ENCODE measurements at regions not wholly inside any gene's neighbourhood (a gene's known extent, or its start where the extent isn't known, plus 50 kb on each side); places are given as distances from the start of the nearest gene placed in this dataset.

- H3K9me3 ChIP-seq (ENCODE audit: low read length), result no peaks in the 10 kb centered on the region
Observed at GRCh38 chr7:144960763-144961162, 124.9 kb upstream of the TPK1 start.

GRCh38 chr7:144957998-144958397, 122.1 kb upstream of the TPK1 start:
- Histone ChIP-seq H3K36me3 (ENCODE audit: insufficient read depth, low read length) (no peaks in the 10 kb centered on the region), H3K4me3 (ENCODE audit: low read length) (no peak overlapping the region), H3K9me3 (ENCODE audit: low read length) (no peaks in the 10 kb centered on the region), H3K4me1 (ENCODE audit: insufficient read depth, low read length) (no peaks in the 10 kb centered on the region), H2AFZ (ENCODE audit: low read depth, low read length) (no peak overlapping the region), H3K27me3 (ENCODE audit: insufficient read depth, low read length) (no peaks in the 10 kb centered on the region)

More at GRCh38 chr7:144960763-144961162, 124.9 kb upstream of the TPK1 start:
- Histone ChIP-seq H2AFZ (ENCODE audit: low read depth, low read length) (no peak overlapping the region), H3K36me3 (ENCODE audit: insufficient read depth, low read length) (no peaks in the 10 kb centered on the region), H3K27me3 (ENCODE audit: insufficient read depth, low read length) (no peaks in the 10 kb centered on the region), H3K4me3 (ENCODE audit: low read length) (no peak overlapping the region), H3K4me1 (ENCODE audit: insufficient read depth, low read length) (no peaks in the 10 kb centered on the region)

GRCh38 chr7:144955422-144955821, 119.6 kb upstream of the TPK1 start:
- no peaks in the 10 kb centered on the region for H3K27me3 ChIP-seq (ENCODE audit: insufficient read depth, low read length)
- H3K9me3 ChIP-seq (ENCODE audit: low read length), result no peaks in the 10 kb centered on the region
- no peaks in the 10 kb centered on the region for H3K4me1 ChIP-seq (ENCODE audit: insufficient read depth, low read length)
- H3K4me3 ChIP-seq (ENCODE audit: low read length), result no peak overlapping the region
- no peaks in the 10 kb centered on the region for H3K36me3 ChIP-seq (ENCODE audit: insufficient read depth, low read length)
- H2AFZ ChIP-seq (ENCODE audit: low read depth, low read length), result no peak overlapping the region

- no peaks in the 10 kb centered on the region for H3K36me3 ChIP-seq (ENCODE audit: insufficient read depth, low read length)
- no peak overlapping the region for H3K4me3 ChIP-seq (ENCODE audit: low read length)
- no peaks in the 10 kb centered on the region for H3K27me3 ChIP-seq (ENCODE audit: insufficient read depth, low read length)
- no peaks in the 10 kb centered on the region for H3K4me1 ChIP-seq (ENCODE audit: insufficient read depth, low read length)
- no peaks in the 10 kb centered on the region for H3K9me3 ChIP-seq (ENCODE audit: low read length)
- H2AFZ ChIP-seq (ENCODE audit: low read depth, low read length), result no peak overlapping the region
Observed at GRCh38 chr7:144941127-144941526, 105.3 kb upstream of the TPK1 start.

- H3K4me3 ChIP-seq (ENCODE audit: low read length), result no peak overlapping the region
- H3K4me1 ChIP-seq (ENCODE audit: insufficient read depth, low read length), result no peaks in the 10 kb centered on the region
- H3K27me3 ChIP-seq (ENCODE audit: insufficient read depth, low read length), result no peaks in the 10 kb centered on the region
- H2AFZ ChIP-seq (ENCODE audit: low read depth, low read length), result no peak overlapping the region
- H3K36me3 ChIP-seq (ENCODE audit: insufficient read depth, low read length), result no peaks in the 10 kb centered on the region
- no peaks in the 10 kb centered on the region for H3K9me3 ChIP-seq (ENCODE audit: low read length)
Observed at GRCh38 chr7:144937199-144937598, 101.3 kb upstream of the TPK1 start.

GRCh38 chr7:144936314-144936713, 100.5 kb upstream of the TPK1 start:
- Histone ChIP-seq H3K27me3 (ENCODE audit: insufficient read depth, low read length) (no peaks in the 10 kb centered on the region), H3K4me1 (ENCODE audit: insufficient read depth, low read length) (no peaks in the 10 kb centered on the region), H3K4me3 (ENCODE audit: low read length) (no peak overlapping the region), H3K36me3 (ENCODE audit: insufficient read depth, low read length) (no peaks in the 10 kb centered on the region), H3K9me3 (ENCODE audit: low read length) (no peaks in the 10 kb centered on the region), H2AFZ (ENCODE audit: low read depth, low read length) (no peak overlapping the region)

GRCh38 chr7:144910411-144910810, 74.6 kb upstream of the TPK1 start:
- Histone ChIP-seq H3K4me1 (ENCODE audit: insufficient read depth, low read length) (no peaks in the 10 kb centered on the region), H3K27me3 (ENCODE audit: insufficient read depth, low read length) (no peaks in the 10 kb centered on the region), H3K9me3 (ENCODE audit: low read length) (no peaks in the 10 kb centered on the region), H3K36me3 (ENCODE audit: insufficient read depth, low read length) (no peaks in the 10 kb centered on the region), H3K4me3 (ENCODE audit: low read length) (no peak overlapping the region), H2AFZ (ENCODE audit: low read depth, low read length) (no peak overlapping the region)

GRCh38 chr7:144908943-144909556, 73.2 kb upstream of the TPK1 start:
- no peaks in the 10 kb centered on the region for H3K4me1 ChIP-seq (ENCODE audit: insufficient read depth, low read length)
- H2AFZ ChIP-seq (ENCODE audit: low read depth, low read length), result no peak overlapping the region
- H3K36me3 ChIP-seq (ENCODE audit: insufficient read depth, low read length), result no peaks in the 10 kb centered on the region
- H3K9me3 ChIP-seq (ENCODE audit: low read length), result no peaks in the 10 kb centered on the region
- H3K27me3 ChIP-seq (ENCODE audit: insufficient read depth, low read length), result no peaks in the 10 kb centered on the region
- H3K4me3 ChIP-seq (ENCODE audit: low read length), result no peak overlapping the region

- Histone ChIP-seq H2AFZ (ENCODE audit: low read depth, low read length) (no peak overlapping the region), H3K36me3 (ENCODE audit: insufficient read depth, low read length) (no peaks in the 10 kb centered on the region), H3K4me3 (ENCODE audit: low read length) (no peak overlapping the region), H3K9me3 (ENCODE audit: low read length) (no peaks in the 10 kb centered on the region), H3K27me3 (ENCODE audit: insufficient read depth, low read length) (no peaks in the 10 kb centered on the region), H3K4me1 (ENCODE audit: insufficient read depth, low read length) (no peaks in the 10 kb centered on the region)
Observed at GRCh38 chr7:144908324-144908723, 72.5 kb upstream of the TPK1 start.

GRCh38 chr7:144907577-144907976, 71.7 kb upstream of the TPK1 start:
- no peaks in the 10 kb centered on the region for H3K36me3 ChIP-seq (ENCODE audit: insufficient read depth, low read length)
- no peaks in the 10 kb centered on the region for H3K4me1 ChIP-seq (ENCODE audit: insufficient read depth, low read length)
- H3K9me3 ChIP-seq (ENCODE audit: low read length), result no peaks in the 10 kb centered on the region
- H3K27me3 ChIP-seq (ENCODE audit: insufficient read depth, low read length), result no peaks in the 10 kb centered on the region
- no peak overlapping the region for H3K4me3 ChIP-seq (ENCODE audit: low read length)
- H2AFZ ChIP-seq (ENCODE audit: low read depth, low read length), result peak overlapping the region; percentile 54

- no peaks in the 10 kb centered on the region for H3K27me3 ChIP-seq (ENCODE audit: insufficient read depth, low read length)
- no peak overlapping the region for H3K4me3 ChIP-seq (ENCODE audit: low read length)
- no peaks in the 10 kb centered on the region for H3K4me1 ChIP-seq (ENCODE audit: insufficient read depth, low read length)
- H3K36me3 ChIP-seq (ENCODE audit: insufficient read depth, low read length), result no peaks in the 10 kb centered on the region
- no peak overlapping the region for H2AFZ ChIP-seq (ENCODE audit: low read depth, low read length)
- no peaks in the 10 kb centered on the region for H3K9me3 ChIP-seq (ENCODE audit: low read length)
Observed at GRCh38 chr7:144903201-144903600, 67.3 kb upstream of the TPK1 start.

GRCh38 chr7:144892761-144893160, 56.9 kb upstream of the TPK1 start:
- Histone ChIP-seq H3K36me3 (ENCODE audit: insufficient read depth, low read length) (no peaks in the 10 kb centered on the region), H3K27me3 (ENCODE audit: insufficient read depth, low read length) (no peaks in the 10 kb centered on the region), H3K4me1 (ENCODE audit: insufficient read depth, low read length) (no peaks in the 10 kb centered on the region), H3K9me3 (ENCODE audit: low read length) (no peaks in the 10 kb centered on the region), H3K4me3 (ENCODE audit: low read length) (no peak overlapping the region), H2AFZ (ENCODE audit: low read depth, low read length) (no peak overlapping the region)

Measured in neuron (in vitro differentiated cells).